Ovary (tissue), 3 donors: ENCODE measurements at regions not wholly inside any gene's neighbourhood (a gene's known extent, or its start where the extent isn't known, plus 50 kb on each side); places are given as distances from the start of the nearest gene placed in this dataset.

Source experiments
- CTCF ChIP-seq, 3 donors: fragments of 450-650 bp in 2 of 3; fragments of 200-600 bp in 1 of 3; IDR thresholded peaks; one replicate each; pipeline versions ENCODE4 v1.5.1 to v1.8.0; 2016 to 2022; ENCODE audit warnings: antibody characterized with exemption in 3 of 3, mild to moderate bottlenecking in 1 of 3
- EP300 ChIP-seq: sonication (generic); formaldehyde crosslinking; IDR thresholded peaks from one replicate; pipeline ENCODE4 v1.6.1; 2017; ENCODE audit warnings: antibody characterized with exemption
- donor health status: DM: no; HTN: no; CAD: no.

GRCh38 chr1:172909606-172910326 is 141.0 kb downstream of the TNFSF18 start:
- no peak for TF ChIP-seq EP300
- TF ChIP-seq CTCF (IDR thresholded peaks at IDR 0.05), result no peak
